ENCODE measurements at regions not wholly inside any gene's neighbourhood (a gene's known extent, or its start where the extent isn't known, plus 50 kb on each side); places are given as distances from the start of the nearest gene placed in this dataset.
"Not testable (repeated sequence)": the region's sequence is repeated elsewhere in the genome, so short reads cannot be mapped to it uniquely, and the experiment has no call there.

GRCh38 chr4:103842637-103843239 is 123.0 kb upstream of the TACR3 start:
- no peaks in the 10 kb centered on the region for H3K27me3 ChIP-seq
- no peak for DNase-seq
- in situ Hi-C loops (cut with MboI; ENCODE audit: low pct_ligation_motif_present in 1 of 4, low pct_unique_long_range_greater_than_20kb in 1 of 4, low sequenced_read_pairs in 3 of 4) (no loop called here), intact Hi-C loops (cut with DNase I; ENCODE audit: low total_unique reads) (no loop called here)
- no peaks in the 10 kb centered on the region for H3K9me3 ChIP-seq
- WGBS, 2 donors (ENCODE audit: low coverage in 1 of 2) = 65 to 70% methylated on average over 5 of the region's 5 CpGs
- no peak overlapping the region for H3K27ac ChIP-seq
- H3K4me3 ChIP-seq = no peak overlapping the region
- no peak for TF ChIP-seq POLR2AphosphoS5 (IDR thresholded peaks at IDR 0.05)
- no peak for TF ChIP-seq CTCF (IDR thresholded peaks at IDR 0.05)
- TF ChIP-seq POLR2A (IDR thresholded peaks at IDR 0.05) = no peak
- TF ChIP-seq EP300 (IDR thresholded peaks at IDR 0.05; ENCODE audit: low read depth) = no peak
- no peaks in the 10 kb centered on the region for H3K36me3 ChIP-seq
- no peaks in the 10 kb centered on the region for H3K4me1 ChIP-seq

- intact Hi-C loops (cut with DNase I; ENCODE audit: low total_unique reads) (no loop called here), in situ Hi-C loops (cut with MboI; ENCODE audit: low pct_ligation_motif_present in 1 of 4, low pct_unique_long_range_greater_than_20kb in 1 of 4, low sequenced_read_pairs in 3 of 4) (no loop called here)
- no peaks in the 10 kb centered on the region for H3K9me3 ChIP-seq
- TF ChIP-seq CTCF (IDR thresholded peaks at IDR 0.05) (no peak), POLR2AphosphoS5 (IDR thresholded peaks at IDR 0.05) (no peak), EP300 (IDR thresholded peaks at IDR 0.05; ENCODE audit: low read depth) (no peak), POLR2A (IDR thresholded peaks at IDR 0.05) (no peak)
- H3K36me3 ChIP-seq = no peaks in the 10 kb centered on the region
- DNase-seq = no peak
- 40 to 59% methylated on average over 1 of the region's 1 CpG for WGBS, 2 donors (ENCODE audit: low coverage in 1 of 2)
- no peak overlapping the region for H3K27ac ChIP-seq
- H3K4me1 ChIP-seq = no peaks in the 10 kb centered on the region
- H3K27me3 ChIP-seq = no peaks in the 10 kb centered on the region
- no peak overlapping the region for H3K4me3 ChIP-seq
Observed at GRCh38 chr4:103842076-103842475, 122.3 kb upstream of the TACR3 start.

GRCh38 chr4:103810308-103810707 is 90.5 kb upstream of the TACR3 start:
- H3K4me3 ChIP-seq; H3K27ac ChIP-seq; H3K9me3 ChIP-seq; DNase-seq; H3K4me1 ChIP-seq; intact Hi-C loops (cut with DNase I; ENCODE audit: low total_unique reads); in situ Hi-C loops (cut with MboI; ENCODE audit: low pct_ligation_motif_present in 1 of 4, low pct_unique_long_range_greater_than_20kb in 1 of 4, low sequenced_read_pairs in 3 of 4); H3K27me3 ChIP-seq; H3K36me3 ChIP-seq: not testable (repeated sequence)
- 59 to 80% methylated on average over 1 to 4 of the region's 5 CpGs for WGBS, 2 donors (ENCODE audit: low coverage in 1 of 2)

- Histone ChIP-seq H3K27me3 (no peaks in the 10 kb centered on the region), H3K9me3 (peaks cover 0 to 5% of the 10 kb centered on the region in 2 donors), H3K4me3 (no peak overlapping the region), H3K27ac (no peak overlapping the region), H3K36me3 (no peaks in the 10 kb centered on the region), H3K4me1 (no peaks in the 10 kb centered on the region)
- TF ChIP-seq POLR2A (IDR thresholded peaks at IDR 0.05) (no peak), CTCF (IDR thresholded peaks at IDR 0.05) (no peak), EP300 (IDR thresholded peaks at IDR 0.05; ENCODE audit: low read depth) (no peak), POLR2AphosphoS5 (IDR thresholded peaks at IDR 0.05) (no peak)
- intact Hi-C loops (cut with DNase I; ENCODE audit: low total_unique reads) (no loop called here), in situ Hi-C loops (cut with MboI; ENCODE audit: low pct_ligation_motif_present in 1 of 4, low pct_unique_long_range_greater_than_20kb in 1 of 4, low sequenced_read_pairs in 3 of 4) (no loop called here)
- DNase-seq = no peak
- 82 to 97% methylated on average over 1 of the region's 1 CpG for WGBS, 2 donors (ENCODE audit: low coverage in 1 of 2)
Observed at GRCh38 chr4:103802766-103803165, 83.0 kb upstream of the TACR3 start.

- Histone ChIP-seq H3K27me3 (no peaks in the 10 kb centered on the region), H3K4me3 (no peak overlapping the region), H3K27ac (no peak overlapping the region), H3K36me3 (no peaks in the 10 kb centered on the region), H3K9me3 (no peaks in the 10 kb centered on the region), H3K4me1 (no peaks in the 10 kb centered on the region)
- 91 to 94% methylated on average over 4 of the region's 4 CpGs for WGBS, 2 donors (ENCODE audit: low coverage in 1 of 2)
- no peak for DNase-seq
- in situ Hi-C loops (cut with MboI; ENCODE audit: low pct_ligation_motif_present in 1 of 4, low pct_unique_long_range_greater_than_20kb in 1 of 4, low sequenced_read_pairs in 3 of 4) (no loop called here), intact Hi-C loops (cut with DNase I; ENCODE audit: low total_unique reads) (no loop called here)
- TF ChIP-seq POLR2AphosphoS5 (IDR thresholded peaks at IDR 0.05) (no peak), EP300 (IDR thresholded peaks at IDR 0.05; ENCODE audit: low read depth) (no peak), POLR2A (IDR thresholded peaks at IDR 0.05) (no peak), CTCF (IDR thresholded peaks at IDR 0.05) (no peak)
Observed at GRCh38 chr4:103787057-103787456, 67.3 kb upstream of the TACR3 start.

Measured in transverse colon (tissue), 4 donors.